ENCODE measurements at regions not wholly inside any gene's neighbourhood (a gene's known extent, or its start where the extent isn't known, plus 50 kb on each side); places are given as distances from the start of the nearest gene placed in this dataset.

DNA sequence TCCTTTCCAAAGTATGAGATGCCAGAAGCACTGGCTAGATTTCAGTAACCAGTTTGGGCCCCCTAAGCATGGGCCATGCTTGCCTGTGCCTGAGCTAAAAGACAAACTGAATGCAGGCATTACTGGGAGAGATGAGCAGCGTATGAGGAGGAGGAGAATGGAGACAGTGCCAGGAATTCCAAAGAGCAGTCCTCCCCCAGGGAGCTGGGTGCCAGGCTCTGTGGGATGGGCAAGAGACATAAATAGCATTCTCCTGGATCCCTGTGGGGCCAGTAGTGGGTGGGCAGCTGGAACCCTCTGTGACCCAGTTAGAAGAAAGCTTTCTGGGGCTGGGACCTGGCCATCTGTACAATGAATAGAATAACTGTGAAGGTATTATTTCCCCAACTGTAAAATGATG is 235.6 kb downstream of the KCNA4 start:
- no peak for DNase-seq (ENCODE audit: low spot score)

DNA sequence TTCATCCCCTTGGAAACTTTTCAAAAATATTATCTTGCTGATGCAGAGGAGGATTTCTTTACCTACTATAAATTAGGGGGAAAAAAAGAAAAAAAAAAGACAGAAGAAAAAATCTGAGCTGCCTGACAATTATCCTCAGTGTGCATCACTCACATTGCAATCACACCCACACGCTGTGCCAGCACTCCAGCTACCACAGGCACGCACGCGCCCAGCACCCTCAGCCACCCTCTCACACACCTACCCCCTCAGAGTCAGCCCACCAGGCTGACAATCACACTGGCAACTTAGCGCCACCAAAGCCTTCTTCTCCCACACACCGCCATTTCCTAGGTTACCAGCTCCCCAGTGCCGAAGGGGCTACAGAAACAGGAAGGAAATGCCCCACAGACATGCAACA is 236.1 kb downstream of the KCNA4 start:
- no peak for DNase-seq (ENCODE audit: low spot score)

DNA sequence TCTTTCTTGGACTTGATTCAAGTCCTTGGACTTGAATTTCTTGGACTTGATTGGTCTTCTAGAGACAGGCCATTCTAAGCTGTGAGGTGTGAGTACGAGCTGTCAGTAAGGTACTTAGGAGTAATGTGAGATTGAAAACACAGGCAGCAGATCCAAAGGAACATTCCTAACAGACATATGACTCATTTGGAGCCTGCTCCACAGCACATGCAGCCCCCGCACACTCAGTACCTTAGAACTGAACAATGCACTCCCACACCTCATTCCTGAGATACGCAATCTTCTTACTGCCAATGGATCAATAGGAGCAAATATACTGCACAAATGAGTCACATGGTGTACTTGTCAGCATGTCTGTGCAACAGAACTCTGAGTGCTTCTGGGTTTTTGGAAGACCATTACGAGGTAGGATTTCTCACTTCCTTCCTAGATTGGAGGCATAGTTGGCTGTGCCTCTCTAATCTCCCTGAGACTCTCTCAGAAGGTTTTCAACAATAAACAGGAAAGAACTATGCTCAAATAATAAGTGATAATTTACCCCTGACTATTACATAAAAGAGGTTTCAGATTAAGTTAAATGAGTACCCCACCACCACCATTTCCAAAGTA is 243.1 kb downstream of the KCNA4 start:
- DNase-seq (ENCODE audit: low spot score) = no peak

- DNase-seq (ENCODE audit: low spot score) = no peak
Observed at GRCh38 chr11:29756871-29757270, 260.0 kb downstream of the KCNA4 start.

GRCh38 chr11:29755474-29755873 is 261.4 kb downstream of the KCNA4 start:
- no peak for DNase-seq (ENCODE audit: low spot score)

- DNase-seq (ENCODE audit: low spot score) = no peak
Observed at GRCh38 chr11:29751618-29752017, 265.2 kb downstream of the KCNA4 start.

DNA sequence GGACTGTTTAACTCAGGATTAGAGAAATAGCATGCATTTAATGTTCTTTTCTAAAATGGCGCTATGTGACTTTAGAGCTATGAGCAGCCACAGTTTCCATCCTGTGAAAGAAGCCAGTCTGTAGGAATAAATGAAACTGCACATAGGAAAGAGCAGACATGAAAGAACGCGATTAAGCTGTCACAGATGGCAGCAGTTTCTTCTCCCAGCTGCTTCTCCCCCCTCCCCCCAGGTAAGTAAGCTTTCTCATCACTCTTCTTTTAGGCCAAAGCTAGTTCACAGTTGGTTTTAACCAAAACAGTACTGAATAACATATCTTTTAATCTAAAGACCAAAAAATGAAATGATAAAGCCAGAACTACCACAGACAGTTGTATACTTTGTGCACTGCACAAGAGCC is 266.4 kb downstream of the KCNA4 start:
- no peak for DNase-seq (ENCODE audit: low spot score)

DNA sequence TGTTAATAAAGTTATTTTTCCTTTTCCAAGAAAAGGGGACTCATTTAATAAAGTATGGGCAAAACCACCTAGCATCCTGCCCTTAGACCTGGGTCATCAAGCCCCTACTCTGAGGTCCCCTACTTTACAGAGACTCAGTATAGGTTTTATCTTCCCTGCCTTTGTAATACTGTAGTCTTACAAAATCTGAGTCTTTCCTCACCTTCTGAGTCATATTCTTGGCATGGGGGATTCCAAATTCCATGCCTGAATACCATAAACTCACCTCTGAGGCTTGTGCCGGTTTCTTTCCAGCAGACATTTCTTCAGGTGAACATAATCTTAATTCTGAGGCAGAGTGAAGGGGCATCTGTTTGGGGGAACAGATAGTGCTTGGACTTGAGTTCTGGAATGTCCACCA is 282.5 kb downstream of the KCNA4 start:
- no peak for DNase-seq (ENCODE audit: low spot score)

DNA sequence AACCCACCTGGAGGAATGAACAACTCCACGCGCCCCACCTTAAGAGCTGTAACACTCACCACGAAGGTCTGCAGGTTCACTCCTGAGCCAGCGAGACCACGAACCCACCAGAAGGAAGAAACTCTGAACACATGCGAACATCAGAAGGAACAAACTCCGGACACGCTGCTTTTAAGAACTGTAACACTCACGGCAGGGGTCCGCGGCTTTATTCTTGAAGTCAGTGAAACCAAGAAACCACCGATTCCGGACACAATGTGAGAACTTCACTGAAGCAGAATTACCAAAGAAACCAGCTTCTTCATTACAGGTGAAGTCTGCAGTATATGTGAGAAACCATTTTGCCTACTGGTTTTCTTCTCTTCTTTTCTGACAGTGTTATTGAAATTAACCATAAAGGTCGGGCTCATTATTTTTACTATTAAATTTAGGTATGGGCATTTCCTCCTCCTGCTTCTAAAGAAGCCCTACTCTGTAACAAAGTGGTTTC is 303.0 kb downstream of the KCNA4 start:
- DNase-seq (ENCODE audit: low spot score) = no peak

GRCh38 chr11:29712616-29713015 is 304.2 kb downstream of the KCNA4 start:
- DNase-seq (ENCODE audit: low spot score) = no peak

GRCh38 chr11:29707924-29708323 is 308.9 kb downstream of the KCNA4 start:
- no peak for DNase-seq (ENCODE audit: low spot score)

- no peak for DNase-seq (ENCODE audit: low spot score)
Observed at GRCh38 chr11:29685361-29685760, 331.5 kb downstream of the KCNA4 start.

DNA sequence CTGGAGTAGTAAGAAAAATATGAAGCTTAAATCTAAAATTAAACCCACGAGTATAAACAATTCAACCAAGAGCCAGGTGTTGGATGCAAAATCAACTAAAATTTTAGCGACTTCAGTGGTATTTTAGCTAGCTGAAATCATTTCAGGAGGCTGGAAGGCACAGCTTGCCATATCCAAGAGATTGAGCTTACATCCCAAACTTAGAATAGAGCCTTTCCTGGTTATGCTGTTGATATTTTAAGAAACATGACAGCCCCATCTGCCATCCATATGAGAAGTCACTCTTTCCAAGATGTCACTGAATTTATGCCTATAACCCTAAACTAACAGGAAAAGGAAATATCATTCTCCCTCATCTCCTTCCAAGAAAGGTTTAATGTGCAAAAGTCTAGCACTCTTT is 334.0 kb downstream of the KCNA4 start:
- DNase-seq (ENCODE audit: low spot score) = no peak

- no peak for DNase-seq (ENCODE audit: low spot score)
Observed at GRCh38 chr11:29679996-29680395, 336.8 kb downstream of the KCNA4 start.

GRCh38 chr11:29676993-29677392 is 339.8 kb downstream of the KCNA4 start:
- DNase-seq (ENCODE audit: low spot score) = no peak

GRCh38 chr11:29669310-29669709 is 347.5 kb downstream of the KCNA4 start:
- no peak for DNase-seq (ENCODE audit: low spot score)

- no peak for DNase-seq (ENCODE audit: low spot score)
Observed at GRCh38 chr11:29657709-29658108, 359.1 kb downstream of the KCNA4 start.

- no peak for DNase-seq (ENCODE audit: low spot score)
Observed at GRCh38 chr11:29656597-29656996, 360.2 kb downstream of the KCNA4 start.

GRCh38 chr11:29645373-29645772 is 371.5 kb downstream of the KCNA4 start:
- no peak for DNase-seq (ENCODE audit: low spot score)

DNA sequence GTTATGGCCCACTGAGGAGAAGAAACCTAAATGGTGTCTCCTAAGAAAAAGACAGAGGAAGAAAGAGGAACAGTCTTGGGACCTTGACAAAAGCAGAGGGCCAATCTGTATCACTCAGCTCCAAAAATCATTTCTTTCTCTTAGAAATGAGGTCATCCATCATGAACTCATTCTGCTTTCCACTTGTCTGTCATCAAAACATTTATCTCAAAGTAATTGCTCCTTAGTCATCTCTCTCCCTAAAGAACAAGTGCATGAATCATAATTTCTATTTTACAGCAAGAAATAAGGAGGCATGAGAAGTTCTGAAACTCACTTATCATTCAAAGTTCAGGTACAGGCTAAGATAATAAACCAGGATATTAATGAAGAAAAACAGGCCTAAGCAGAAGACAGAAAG is 375.6 kb downstream of the KCNA4 start:
- DNase-seq (ENCODE audit: low spot score) = no peak

- DNase-seq (ENCODE audit: low spot score) = no peak
Observed at GRCh38 chr11:29634744-29635143, 382.1 kb downstream of the KCNA4 start.

- DNase-seq (ENCODE audit: low spot score) = no peak
Observed at GRCh38 chr11:29634244-29634643, 382.6 kb downstream of the KCNA4 start.

GRCh38 chr11:29629286-29629685 is 387.5 kb downstream of the KCNA4 start:
- DNase-seq (ENCODE audit: low spot score) = no peak

DNA sequence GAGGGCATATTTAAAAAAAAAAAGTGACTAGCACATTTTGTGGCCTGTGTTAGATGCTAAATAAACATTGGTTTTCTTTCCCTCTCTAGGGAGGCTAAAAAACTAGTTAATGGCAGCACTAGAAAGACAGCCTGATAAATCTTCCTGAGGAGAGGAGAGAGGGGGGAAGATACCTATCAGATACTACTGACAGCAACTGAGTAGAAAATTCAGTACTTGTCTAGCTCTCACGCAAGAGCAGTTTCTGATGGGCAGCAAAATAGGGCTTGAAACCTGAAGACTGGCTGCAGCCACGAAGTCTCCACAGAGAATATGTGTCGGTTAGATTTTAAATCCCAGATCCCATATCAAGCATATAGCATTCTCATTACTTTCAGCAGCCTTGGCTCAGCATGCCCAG is 388.2 kb downstream of the KCNA4 start:
- no peak for DNase-seq (ENCODE audit: low spot score)

DNA sequence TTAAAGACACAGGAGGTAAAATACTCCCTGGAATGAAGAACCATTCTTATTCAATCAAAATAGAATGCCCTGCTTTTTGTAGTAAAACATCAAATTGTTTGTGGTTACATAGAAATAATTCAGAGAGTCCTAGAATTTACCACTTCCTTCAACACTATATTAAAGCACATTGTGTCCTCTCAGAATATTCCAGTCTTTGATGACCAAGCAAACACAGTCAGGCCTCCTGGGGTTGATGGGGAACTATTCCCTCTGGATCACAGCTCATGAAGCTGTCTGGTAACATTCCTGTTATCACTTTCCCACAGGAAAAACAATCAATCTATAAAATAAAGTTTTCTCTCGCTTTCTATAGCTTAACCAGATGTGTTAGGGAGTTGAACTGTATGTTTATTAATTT is 389.3 kb downstream of the KCNA4 start:
- no peak for DNase-seq (ENCODE audit: low spot score)
